GM21619 (cell line): ENCODE measurements at regions not wholly inside any gene's neighbourhood (a gene's known extent, or its start where the extent isn't known, plus 50 kb on each side); places are given as distances from the start of the nearest gene placed in this dataset.
A peak's percentile ranks its signal among the peaks of the same experiment; 100 is the strongest.

Source experiments
- ATAC-seq: cut with Tn5 transposase; IDR thresholded peaks from one replicate; pipeline ENCODE4 v1.9.1; 2021; ENCODE audit not compliant: unreplicated experiment

DNA sequence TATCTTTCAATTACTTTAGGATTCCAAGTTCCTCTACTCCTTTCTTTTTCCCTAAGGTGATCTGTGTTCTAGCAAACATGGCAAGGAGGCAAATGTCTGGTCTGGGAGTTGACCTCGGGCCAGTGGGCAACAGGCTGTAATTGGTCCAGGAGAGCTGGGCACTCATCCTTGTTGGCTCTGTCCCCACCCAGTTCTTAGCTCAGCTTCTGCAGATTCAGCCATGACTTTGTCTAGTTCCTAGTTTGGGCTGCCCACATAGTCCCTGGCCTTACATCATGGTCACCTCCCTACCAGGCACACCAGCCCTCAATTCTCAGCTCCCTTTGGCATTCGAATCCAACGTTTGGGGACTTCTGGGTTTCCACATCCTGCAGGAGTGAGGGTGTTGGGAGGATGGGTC lies 92.1 kb upstream of the DAP start:
- ATAC-seq: no peak

DNA sequence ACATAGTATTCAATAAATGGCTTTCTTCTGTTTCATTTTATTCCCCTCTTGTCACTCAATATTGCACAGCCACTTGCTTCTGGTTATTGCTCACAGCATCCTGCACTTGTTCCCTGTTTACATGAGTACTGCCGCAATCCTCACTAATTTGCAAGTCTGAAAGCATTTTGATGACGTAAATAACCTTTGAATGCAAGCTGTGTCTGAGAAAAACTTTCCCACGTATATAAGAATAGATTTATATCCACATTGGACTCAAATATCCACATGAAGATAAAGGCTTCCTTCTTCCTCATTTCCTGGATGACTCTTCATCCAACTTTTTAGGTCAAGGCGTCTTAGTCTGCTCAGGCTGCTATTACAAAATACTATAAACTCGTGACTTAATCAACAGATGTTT lies 88.2 kb upstream of the DAP start:
- ATAC-seq: no peak

DNA sequence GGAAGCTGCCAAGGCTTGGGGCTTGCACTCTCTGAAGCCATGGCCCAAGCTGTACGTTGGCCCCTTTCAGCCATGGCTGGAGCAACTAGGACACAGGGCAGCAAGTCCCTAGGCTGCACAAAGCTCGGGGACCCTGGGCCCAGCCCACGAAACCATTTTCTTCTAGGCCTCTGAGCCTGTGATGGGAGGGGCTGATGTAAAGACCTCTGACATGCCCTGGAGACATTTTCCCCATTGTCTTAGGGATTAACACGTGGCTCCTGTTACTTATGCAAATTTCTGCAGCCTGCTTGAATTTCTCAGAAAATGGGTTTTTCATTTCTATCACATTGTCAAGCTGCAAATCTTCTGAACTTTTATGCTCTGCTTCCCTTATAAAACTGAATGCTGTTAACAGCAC lies 83.0 kb upstream of the DAP start:
- no peak for ATAC-seq

GRCh38 chr5:10842823-10843222 lies 81.8 kb upstream of the DAP start:
- no peak for ATAC-seq

- ATAC-seq: no peak
These were observed 79.0 kb upstream of the DAP start for GRCh38 chr5:10839916-10840599.

- no peak for ATAC-seq
These were observed 78.1 kb upstream of the DAP start for GRCh38 chr5:10839118-10839517.

DNA sequence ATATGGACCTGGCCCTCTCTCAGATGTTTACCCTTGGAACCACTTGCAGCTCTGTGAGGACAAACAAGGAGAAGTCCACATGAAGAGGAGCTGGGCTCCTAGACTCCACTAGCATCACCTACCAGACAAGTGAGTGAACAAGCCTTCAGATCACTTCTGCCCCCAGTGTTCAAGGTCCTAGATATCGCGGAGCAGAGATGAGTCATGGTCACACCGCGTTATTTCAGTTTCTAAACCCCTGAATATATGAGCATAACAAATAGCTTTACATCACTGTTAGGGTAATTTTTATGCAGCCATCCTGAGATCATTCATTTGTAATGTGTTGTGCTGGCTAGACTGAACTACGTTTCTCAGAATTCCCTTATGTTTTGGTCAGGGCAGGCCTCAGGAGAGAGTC lies 77.0 kb upstream of the DAP start:
- peak; percentile 94 for ATAC-seq

DNA sequence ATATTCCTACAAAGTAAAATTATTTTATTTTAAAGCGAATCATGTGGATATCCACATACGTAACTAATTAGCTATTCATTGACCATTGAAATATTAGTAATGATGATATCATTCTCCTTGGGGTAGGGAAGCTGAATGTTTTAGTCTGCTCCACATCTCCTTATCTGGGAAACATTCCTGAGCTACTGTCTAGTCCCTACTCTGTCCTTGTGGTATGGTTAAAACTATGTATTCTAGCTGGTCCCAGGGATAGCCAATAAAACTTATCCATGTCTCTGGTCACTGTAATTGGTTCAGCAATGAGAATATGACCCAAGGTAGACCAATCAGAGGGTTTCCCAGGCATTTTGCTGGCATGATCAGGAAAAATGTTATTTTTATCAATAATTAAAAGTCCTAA lies 76.0 kb upstream of the DAP start:
- ATAC-seq: no peak

DNA sequence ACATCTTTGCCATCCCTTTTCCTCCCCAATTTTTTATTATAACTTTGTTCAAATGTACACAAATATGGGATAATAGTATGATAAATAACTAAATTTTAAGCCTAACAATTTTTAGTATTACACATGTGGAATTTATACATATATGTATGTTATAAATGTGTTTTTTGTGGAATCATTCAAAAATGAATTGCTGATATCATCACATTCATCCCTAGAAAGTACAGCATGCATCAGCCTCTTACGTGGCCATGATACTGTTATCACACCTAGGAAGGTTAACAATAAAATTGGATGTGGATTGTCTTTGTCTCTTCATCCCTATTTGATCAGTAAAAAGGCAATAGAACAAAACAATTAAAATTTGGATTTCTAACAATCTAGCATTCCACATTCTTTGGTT lies 73.7 kb upstream of the DAP start:
- no peak for ATAC-seq

GRCh38 chr5:10832987-10833386 lies 72.0 kb upstream of the DAP start:
- no peak for ATAC-seq

- ATAC-seq: no peak
These were observed 71.4 kb upstream of the DAP start for GRCh38 chr5:10832421-10832820.

DNA sequence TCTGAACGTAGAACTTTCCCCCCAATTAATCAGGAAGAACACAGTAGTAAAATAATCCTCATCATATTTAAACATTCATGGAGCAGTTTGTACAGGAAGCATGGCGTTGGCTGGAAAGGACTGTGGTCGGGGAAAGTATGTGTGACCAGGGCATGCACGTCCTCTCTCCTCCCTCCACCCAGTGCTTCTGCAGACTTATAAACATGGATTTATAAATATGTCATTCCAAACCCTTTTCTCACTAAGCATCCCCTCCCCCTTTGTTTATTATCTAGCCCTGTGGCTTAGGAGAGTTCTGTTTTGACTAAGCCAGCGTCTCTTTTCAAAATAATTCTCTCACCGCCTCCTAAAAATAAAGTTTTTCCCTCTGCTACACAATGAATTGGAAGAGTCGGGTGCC lies 70.4 kb upstream of the DAP start:
- ATAC-seq: no peak

DNA sequence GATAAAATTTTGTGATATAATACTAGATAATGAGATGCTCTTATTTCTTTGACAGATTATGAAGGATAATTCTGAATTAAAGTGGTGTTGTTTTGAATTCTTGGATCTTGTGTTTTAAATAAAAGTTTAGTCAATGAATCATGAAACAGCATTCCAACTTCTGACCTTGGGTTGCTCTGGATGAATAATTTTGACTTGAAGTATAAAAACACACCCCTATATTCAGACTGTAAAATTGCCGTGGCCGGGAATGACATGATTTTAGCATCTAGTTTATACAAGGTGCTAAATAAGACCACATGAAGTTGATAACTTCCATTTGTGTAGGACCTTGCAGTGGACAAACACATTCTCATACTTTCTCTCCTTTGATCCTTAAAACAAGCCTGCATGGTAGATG lies 67.2 kb upstream of the DAP start:
- no peak for ATAC-seq

GRCh38 chr5:10827571-10827970 lies 66.5 kb upstream of the DAP start:
- ATAC-seq: no peak

GRCh38 chr5:10826971-10827370 lies 65.9 kb upstream of the DAP start:
- no peak for ATAC-seq

DNA sequence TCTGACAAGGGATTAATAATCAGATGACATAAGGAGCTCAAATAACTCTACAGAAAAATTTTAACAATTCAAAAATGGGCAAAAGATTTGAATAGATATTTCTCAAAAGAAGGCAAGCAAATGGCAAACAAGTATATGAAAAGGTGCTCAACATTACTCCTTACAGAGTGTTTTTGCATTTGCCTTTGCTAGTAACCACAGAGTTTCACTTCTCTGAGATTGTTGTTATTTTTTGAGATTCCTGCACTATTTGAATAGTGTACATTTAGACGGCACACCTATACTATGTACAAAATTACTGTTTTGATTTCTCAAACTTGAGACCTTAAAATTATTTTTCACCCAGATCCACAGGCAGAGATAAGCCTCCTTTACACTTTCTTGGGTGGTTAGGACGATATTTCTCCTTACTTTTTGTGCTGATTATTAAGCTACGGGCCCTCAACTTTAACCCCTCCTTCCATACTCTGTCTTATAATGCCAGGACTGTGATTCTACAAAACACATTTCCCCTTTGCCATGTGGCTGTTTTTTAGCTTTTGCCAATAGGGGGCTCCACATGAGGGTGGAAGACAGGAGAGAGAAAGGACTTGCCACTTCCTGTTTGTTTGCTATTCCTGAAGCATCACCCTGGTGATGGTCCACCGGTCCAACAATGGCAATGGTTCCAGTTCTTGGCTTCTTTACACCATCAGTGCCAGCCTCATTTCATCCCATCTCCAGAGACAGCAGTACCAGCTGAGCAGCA lies 65.0 kb upstream of the DAP start:
- ATAC-seq: peak; percentile 83

DNA sequence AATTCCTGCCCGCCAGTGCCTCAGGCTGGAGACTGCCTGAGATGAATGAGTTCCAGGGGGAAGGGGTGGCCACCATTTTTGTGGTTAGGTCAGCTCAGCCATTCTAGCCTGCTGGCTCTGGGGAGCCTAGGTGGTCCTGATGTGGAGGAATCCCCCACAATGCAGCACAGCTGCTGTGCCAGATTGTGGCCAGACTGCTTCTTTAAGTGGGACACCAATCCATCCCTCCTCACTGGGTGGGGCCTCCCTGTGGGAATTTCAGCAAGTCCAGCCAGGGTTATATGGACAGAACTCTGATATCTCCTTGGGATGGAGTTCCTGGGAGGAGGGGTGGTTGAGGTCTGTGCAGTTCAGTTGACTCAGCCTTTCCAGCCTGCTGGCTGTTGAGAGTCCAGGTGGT lies 51.2 kb upstream of the DAP start:
- no peak for ATAC-seq
